ENCODE measurements at regions not wholly inside any gene's neighbourhood (a gene's known extent, or its start where the extent isn't known, plus 50 kb on each side); places are given as distances from the start of the nearest gene placed in this dataset.

DNA sequence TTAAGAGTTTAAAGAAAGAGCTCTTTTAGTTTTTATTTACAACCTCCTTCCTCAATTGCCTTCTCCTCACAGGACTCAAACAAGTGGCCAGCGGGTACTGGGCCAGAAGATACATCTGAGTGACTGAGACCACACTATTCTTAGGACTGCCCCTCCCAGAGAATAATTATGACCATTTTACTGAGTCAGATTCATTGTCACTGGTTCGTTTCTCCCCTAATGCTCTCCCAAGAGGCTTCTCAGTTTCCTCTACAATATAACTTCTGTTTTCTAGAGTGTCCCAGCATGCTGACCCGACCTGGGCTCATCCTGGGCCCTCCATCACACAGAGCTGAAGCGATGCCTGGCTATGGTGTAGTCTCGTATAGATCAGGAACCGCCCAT lies 279.9 kb downstream of the CD83 start:
- H3F3A ChIP-seq (replicated peaks; ENCODE audit: low read depth), result no peaks in the 10 kb centered on the region
- TF ChIP-seq EZH2 (IDR thresholded peaks at IDR 0.05; ENCODE audit: low read depth, unreplicated experiment) (no peak), CREB1 (CRISPR knock-in tag; IDR thresholded peaks at IDR 0.05; ENCODE audit: low read depth) (no peak), ETS1 (IDR thresholded peaks at IDR 0.05) (no peak), CTCF (conservative IDR thresholded peaks at IDR 0.05; ENCODE audit: low read depth in 2 of 2) (no peak), ZNF331 (CRISPR knock-in tag; IDR thresholded peaks at IDR 0.05; ENCODE audit: low read depth) (no peak)
- TF ChIP-seq, protein P1, sequence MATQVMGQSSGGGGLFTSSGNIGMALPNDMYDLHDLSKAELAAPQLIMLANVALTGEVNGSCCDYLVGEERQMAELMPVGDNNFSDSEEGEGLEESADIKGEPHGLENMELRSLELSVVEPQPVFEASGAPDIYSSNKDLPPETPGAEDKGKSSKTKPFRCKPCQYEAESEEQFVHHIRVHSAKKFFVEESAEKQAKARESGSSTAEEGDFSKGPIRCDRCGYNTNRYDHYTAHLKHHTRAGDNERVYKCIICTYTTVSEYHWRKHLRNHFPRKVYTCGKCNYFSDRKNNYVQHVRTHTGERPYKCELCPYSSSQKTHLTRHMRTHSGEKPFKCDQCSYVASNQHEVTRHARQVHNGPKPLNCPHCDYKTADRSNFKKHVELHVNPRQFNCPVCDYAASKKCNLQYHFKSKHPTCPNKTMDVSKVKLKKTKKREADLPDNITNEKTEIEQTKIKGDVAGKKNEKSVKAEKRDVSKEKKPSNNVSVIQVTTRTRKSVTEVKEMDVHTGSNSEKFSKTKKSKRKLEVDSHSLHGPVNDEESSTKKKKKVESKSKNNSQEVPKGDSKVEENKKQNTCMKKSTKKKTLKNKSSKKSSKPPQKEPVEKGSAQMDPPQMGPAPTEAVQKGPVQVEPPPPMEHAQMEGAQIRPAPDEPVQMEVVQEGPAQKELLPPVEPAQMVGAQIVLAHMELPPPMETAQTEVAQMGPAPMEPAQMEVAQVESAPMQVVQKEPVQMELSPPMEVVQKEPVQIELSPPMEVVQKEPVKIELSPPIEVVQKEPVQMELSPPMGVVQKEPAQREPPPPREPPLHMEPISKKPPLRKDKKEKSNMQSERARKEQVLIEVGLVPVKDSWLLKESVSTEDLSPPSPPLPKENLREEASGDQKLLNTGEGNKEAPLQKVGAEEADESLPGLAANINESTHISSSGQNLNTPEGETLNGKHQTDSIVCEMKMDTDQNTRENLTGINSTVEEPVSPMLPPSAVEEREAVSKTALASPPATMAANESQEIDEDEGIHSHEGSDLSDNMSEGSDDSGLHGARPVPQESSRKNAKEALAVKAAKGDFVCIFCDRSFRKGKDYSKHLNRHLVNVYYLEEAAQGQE (IDR thresholded peaks at IDR 0.05; ENCODE audit: unreplicated experiment), result no peak
- Mint-ChIP-seq H3K9me3 (peaks cover 49% of the 10 kb centered on the region), H3K4me1 (peaks cover 9% of the 10 kb centered on the region), H3K4me3 (no peak overlapping the region), H3K27me3 (ENCODE audit: insufficient read depth, low read depth, poor library complexity) (peaks cover 11% of the 10 kb centered on the region), H3K36me3 (ENCODE audit: low read depth) (peaks cover 44% of the 10 kb centered on the region), H3K27ac (no peak overlapping the region)
- peaks cover 20% of the 10 kb centered on the region; the same call in 1 of the 2 replicates for H3K36me3 ChIP-seq (ENCODE audit: insufficient read depth)
- DNase-seq (ENCODE audit: low spot score), result no peak
- ATAC-seq, result no peak; the same call in 1 of the 3 replicates
- no peaks in the 10 kb centered on the region for H4K20me1 ChIP-seq (replicated peaks; ENCODE audit: insufficient read depth)
- no peaks in the 10 kb centered on the region for H3K27me3 ChIP-seq (ENCODE audit: insufficient read depth)
- no peak overlapping the region for H3K4me2 ChIP-seq
- H2AFZ ChIP-seq, result no peak overlapping the region
- no peak overlapping the region for H3K4me3 ChIP-seq
- peaks cover 10% of the 10 kb centered on the region for H3K4me1 ChIP-seq (ENCODE audit: insufficient read depth)
- H3K9me2 ChIP-seq (ENCODE audit: insufficient read depth), result no peaks in the 10 kb centered on the region
- H3K79me2 ChIP-seq (replicated peaks; ENCODE audit: insufficient read depth), result no peaks in the 10 kb centered on the region
- no peak overlapping the region for H3K27ac ChIP-seq (ENCODE audit: low read depth)

DNA sequence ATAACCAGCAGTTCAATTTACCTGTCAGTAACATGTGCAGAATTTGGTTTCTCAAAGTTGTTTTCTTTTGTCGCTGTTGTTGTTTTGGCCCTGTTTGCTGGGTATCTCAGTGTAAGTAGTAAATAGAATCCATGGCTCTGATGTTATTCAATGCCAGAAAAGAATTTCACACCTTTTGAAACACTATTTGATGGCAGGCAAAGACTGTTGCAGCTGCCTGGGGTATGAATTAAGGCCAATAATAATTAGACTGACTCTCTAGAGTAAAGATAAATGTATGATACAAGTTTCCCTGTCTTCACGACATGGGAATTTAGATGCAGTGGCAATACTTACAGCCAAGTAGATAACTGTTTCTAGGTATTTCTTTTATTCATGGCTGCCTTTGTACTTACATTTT lies 281.4 kb downstream of the CD83 start:
- Mint-ChIP-seq H3K27me3 (ENCODE audit: insufficient read depth, low read depth, poor library complexity) (peaks cover 11% of the 10 kb centered on the region), H3K36me3 (ENCODE audit: low read depth) (peaks cover 54% of the 10 kb centered on the region), H3K9me3 (peaks cover 55% of the 10 kb centered on the region), H3K27ac (no peak overlapping the region), H3K4me1 (peaks cover 9% of the 10 kb centered on the region), H3K4me3 (no peak overlapping the region)
- no peak for ATAC-seq
- Histone ChIP-seq H3K4me1 (ENCODE audit: insufficient read depth) (peaks cover 10% of the 10 kb centered on the region), H3K27me3 (ENCODE audit: insufficient read depth) (no peaks in the 10 kb centered on the region), H3K36me3 (ENCODE audit: insufficient read depth) (peaks cover 20% of the 10 kb centered on the region; the same call in 1 of the 2 replicates), H3K9me2 (ENCODE audit: insufficient read depth) (peaks cover 11% of the 10 kb centered on the region; the same call in 1 of the 2 replicates), H3K4me2 (no peak overlapping the region), H4K20me1 (replicated peaks; ENCODE audit: insufficient read depth) (no peaks in the 10 kb centered on the region), H3K27ac (ENCODE audit: low read depth) (no peak overlapping the region), H2AFZ (no peak overlapping the region), H3F3A (replicated peaks; ENCODE audit: low read depth) (no peaks in the 10 kb centered on the region), H3K79me2 (replicated peaks; ENCODE audit: insufficient read depth) (no peaks in the 10 kb centered on the region), H3K4me3 (no peak overlapping the region)
- DNase-seq (ENCODE audit: low spot score), result no peak
- TF ChIP-seq ZNF462 (CRISPR knock-in tag; IDR thresholded peaks at IDR 0.05), result no peak
- no peak for TF ChIP-seq NANOG (IDR thresholded peaks at IDR 0.05; ENCODE audit: borderline replicate concordance)
